Adrenal gland (tissue), 5 donors: ENCODE measurements at regions not wholly inside any gene's neighbourhood (a gene's known extent, or its start where the extent isn't known, plus 50 kb on each side); places are given as distances from the start of the nearest gene placed in this dataset.

Experiments
- CTCF ChIP-seq, 6 experiments: fragments of 450-650 bp in 4 of 6; fragments of 200-600 bp in 2 of 6; sonication (generic) in 1 of 6; IDR thresholded peaks; 1 replicate in 5 of 6; 2 replicates in 1 of 6; pipeline versions ENCODE4 v1.5.1 to v1.8.0; 2016 to 2021; ENCODE audit warnings: antibody characterized with exemption in 6 of 6, mild to moderate bottlenecking in 2 of 6, moderate library complexity in 1 of 6
- POLR2A ChIP-seq, 2 donors: fragments of 450-650 bp; IDR thresholded peaks; one replicate each; pipeline ENCODE4 v1.6.1; 2017; ENCODE audit warnings: antibody characterized with exemption in 2 of 2, mild to moderate bottlenecking in 2 of 2, moderate library complexity in 1 of 2
- donor health status: DM: no; HTN: no; CAD: no.

GRCh38 chr4:135098061-135098460, 896.5 kb upstream of the PABPC4L start:
- TF ChIP-seq CTCF (IDR thresholded peaks at IDR 0.05), result no peak
- TF ChIP-seq POLR2A (IDR thresholded peaks at IDR 0.05), result no peak
